RWPE2 (cell line): ENCODE measurements at regions not wholly inside any gene's neighbourhood (a gene's known extent, or its start where the extent isn't known, plus 50 kb on each side); places are given as distances from the start of the nearest gene placed in this dataset.

Experiments used
- ATAC-seq: fragments of 200-7000 bp; cut with Tn5 transposase; 3 replicates; pipeline ENCODE4 v1.9.1; 2021; ENCODE audit warnings: low read depth
- DNase-seq: peaks from one replicate; pipeline ENCODE4 v3.0.0-alpha.2; 2020; ENCODE audit warnings: low spot score
- H3K27ac ChIP-seq: fragments of 450-650 bp; 2 replicates; pipeline ENCODE4 v1.5.1; 2017; ENCODE audit warnings: mild to moderate bottlenecking; ENCODE audit not compliant: poor library complexity, severe bottlenecking
- H3K27me3 ChIP-seq: fragments of 250-450 bp; sonication (Bioruptor Pico); 2 replicates; pipeline ENCODE4 v1.5.1; 2021; ENCODE audit warnings: mild to moderate bottlenecking, moderate library complexity; ENCODE audit not compliant: insufficient read depth, poor library complexity, severe bottlenecking
- H3K36me3 ChIP-seq: fragments of 250-450 bp; sonication (Bioruptor Pico); 2 replicates; pipeline ENCODE4 v1.5.1; 2020; ENCODE audit warnings: low read depth, mild to moderate bottlenecking, moderate library complexity
- H3K4me1 ChIP-seq: fragments of 250-450 bp; sonication (Bioruptor Pico); 2 replicates; pipeline ENCODE4 v1.5.1; 2021; ENCODE audit warnings: mild to moderate bottlenecking, moderate library complexity; ENCODE audit not compliant: insufficient read depth, poor library complexity, severe bottlenecking
- H3K4me3 ChIP-seq: fragments of 250-450 bp; sonication (Bioruptor Pico); 2 replicates; pipeline ENCODE4 v1.5.1; 2021; ENCODE audit warnings: mild to moderate bottlenecking, moderate library complexity; ENCODE audit not compliant: severe bottlenecking
- H3K9me3 ChIP-seq: fragments of 250-450 bp; sonication (Bioruptor Pico); 2 replicates; pipeline ENCODE4 v1.5.1; 2021; ENCODE audit warnings: mild to moderate bottlenecking, moderate library complexity; ENCODE audit not compliant: severe bottlenecking
- TF ChIP-seq, protein P1 (sequence below): fragments of 450-650 bp; IDR thresholded peaks from one replicate; pipeline ENCODE4 v1.5.1; 2017; ENCODE audit warnings: mild to moderate bottlenecking, moderate library complexity; ENCODE audit not compliant: poor library complexity, severe bottlenecking

DNA sequence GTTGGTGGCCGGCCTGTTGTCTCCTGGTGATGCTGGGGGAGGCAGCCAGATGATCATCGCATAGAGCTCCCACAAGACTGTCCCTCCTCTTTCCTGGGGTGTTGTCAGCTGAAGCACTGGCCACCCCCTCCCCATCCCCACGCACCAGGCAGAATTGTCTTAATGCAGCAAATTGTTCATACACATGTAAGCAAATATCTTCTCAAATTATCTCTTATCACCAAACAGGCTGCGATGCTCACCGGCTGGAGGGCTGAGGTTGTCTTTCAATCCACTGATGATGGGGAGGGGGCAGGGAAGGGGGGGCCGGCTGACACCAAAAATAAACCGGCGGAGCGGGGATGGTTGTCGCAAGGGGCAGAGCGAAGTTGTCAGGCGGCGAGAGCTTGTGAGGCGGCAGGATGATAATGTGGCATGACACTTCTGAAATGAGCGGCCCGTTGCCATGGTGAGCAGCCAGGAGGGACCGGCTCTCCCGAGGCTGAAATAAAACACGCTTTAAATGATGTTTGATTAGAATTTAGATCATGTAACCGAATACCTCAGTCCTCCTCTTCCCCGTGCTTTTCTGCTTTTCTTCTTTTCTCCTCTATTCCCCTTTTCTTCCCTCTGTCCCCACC lies 59.8 kb downstream of the MRM1 start:
- TF ChIP-seq, protein P1, sequence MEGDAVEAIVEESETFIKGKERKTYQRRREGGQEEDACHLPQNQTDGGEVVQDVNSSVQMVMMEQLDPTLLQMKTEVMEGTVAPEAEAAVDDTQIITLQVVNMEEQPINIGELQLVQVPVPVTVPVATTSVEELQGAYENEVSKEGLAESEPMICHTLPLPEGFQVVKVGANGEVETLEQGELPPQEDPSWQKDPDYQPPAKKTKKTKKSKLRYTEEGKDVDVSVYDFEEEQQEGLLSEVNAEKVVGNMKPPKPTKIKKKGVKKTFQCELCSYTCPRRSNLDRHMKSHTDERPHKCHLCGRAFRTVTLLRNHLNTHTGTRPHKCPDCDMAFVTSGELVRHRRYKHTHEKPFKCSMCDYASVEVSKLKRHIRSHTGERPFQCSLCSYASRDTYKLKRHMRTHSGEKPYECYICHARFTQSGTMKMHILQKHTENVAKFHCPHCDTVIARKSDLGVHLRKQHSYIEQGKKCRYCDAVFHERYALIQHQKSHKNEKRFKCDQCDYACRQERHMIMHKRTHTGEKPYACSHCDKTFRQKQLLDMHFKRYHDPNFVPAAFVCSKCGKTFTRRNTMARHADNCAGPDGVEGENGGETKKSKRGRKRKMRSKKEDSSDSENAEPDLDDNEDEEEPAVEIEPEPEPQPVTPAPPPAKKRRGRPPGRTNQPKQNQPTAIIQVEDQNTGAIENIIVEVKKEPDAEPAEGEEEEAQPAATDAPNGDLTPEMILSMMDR, result no peak
- H3K27ac ChIP-seq, result no peak overlapping the region
- H3K9me3 ChIP-seq, result no peaks in the 10 kb centered on the region
- ATAC-seq (no peak), DNase-seq (no peak)
- peaks cover 43% of the 10 kb centered on the region for H3K27me3 ChIP-seq
- no peaks in the 10 kb centered on the region for H3K4me1 ChIP-seq
- H3K4me3 ChIP-seq, result no peak overlapping the region
- H3K36me3 ChIP-seq, result no peaks in the 10 kb centered on the region

DNA sequence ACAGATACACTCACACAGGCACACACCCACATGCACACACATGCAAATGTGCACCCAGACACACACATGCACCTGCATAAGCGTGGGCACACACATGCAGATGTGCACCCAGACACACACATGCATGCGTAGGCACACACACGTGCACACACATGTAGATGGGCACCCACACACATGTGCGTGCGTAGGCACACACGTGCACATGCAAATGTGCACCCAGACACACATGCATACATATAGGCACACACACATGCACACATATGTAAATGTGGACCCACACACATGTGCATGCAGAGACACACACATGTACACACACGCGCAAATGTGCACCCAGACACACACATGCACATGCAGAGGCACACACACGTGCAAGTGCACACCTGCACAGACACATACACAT lies 60.3 kb downstream of the MRM1 start:
- Histone ChIP-seq H3K4me1 (no peaks in the 10 kb centered on the region), H3K36me3 (no peaks in the 10 kb centered on the region), H3K27ac (no peak overlapping the region), H3K4me3 (no peak overlapping the region), H3K9me3 (no peaks in the 10 kb centered on the region), H3K27me3 (peaks cover 38% of the 10 kb centered on the region)
- TF ChIP-seq, protein P1, result no peak
- no peak for DNase-seq
- no peak for ATAC-seq

DNA sequence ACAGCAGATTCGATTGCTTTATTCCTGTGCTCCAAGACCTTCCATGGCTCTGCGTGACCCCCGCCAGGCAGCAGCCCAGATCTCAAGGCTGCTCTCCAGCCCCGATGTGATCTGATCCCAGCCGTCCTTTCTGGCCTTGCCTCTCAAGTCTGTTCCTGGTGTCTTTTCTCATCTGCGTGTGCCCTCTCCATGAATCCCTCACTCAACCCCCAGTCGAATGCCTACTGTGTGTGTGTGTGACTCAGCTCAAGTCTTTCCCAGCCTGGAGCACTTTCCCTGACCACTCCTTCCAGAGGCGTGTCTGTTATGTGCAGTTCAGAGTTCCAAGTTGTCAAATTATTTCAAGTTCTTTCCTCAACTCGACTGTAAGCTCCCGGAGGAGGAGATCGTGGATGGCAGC lies 64.0 kb downstream of the MRM1 start:
- Histone ChIP-seq H3K9me3 (no peaks in the 10 kb centered on the region), H3K27me3 (peaks cover 22% of the 10 kb centered on the region), H3K27ac (no peak overlapping the region), H3K4me1 (no peaks in the 10 kb centered on the region), H3K4me3 (no peak overlapping the region), H3K36me3 (no peaks in the 10 kb centered on the region)
- TF ChIP-seq, protein P1, result no peak
- peak; percentile 79 for ATAC-seq
- DNase-seq, result no peak

DNA sequence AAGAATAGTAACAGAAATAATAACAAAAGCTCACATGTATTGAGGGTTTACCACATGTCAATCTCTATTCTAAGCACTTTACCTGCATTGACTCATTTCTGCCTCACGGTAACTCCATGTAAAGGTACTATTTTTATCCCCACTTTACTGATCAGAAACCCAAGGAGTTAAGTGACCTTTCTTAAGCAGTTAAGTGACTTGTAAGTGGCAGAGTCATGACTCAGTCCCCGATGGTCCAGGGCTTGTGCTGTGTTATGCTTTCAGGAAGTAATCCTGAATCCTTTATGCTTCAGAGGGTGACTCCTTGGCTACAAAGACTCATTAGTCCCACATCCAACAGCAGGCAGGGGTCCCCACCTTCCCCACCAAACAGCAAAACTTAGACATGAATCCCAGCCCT lies 66.5 kb downstream of the MRM1 start:
- DNase-seq (no peak), ATAC-seq (no peak)
- no peaks in the 10 kb centered on the region for H3K27me3 ChIP-seq
- H3K4me1 ChIP-seq, result no peaks in the 10 kb centered on the region
- no peaks in the 10 kb centered on the region for H3K36me3 ChIP-seq
- no peak overlapping the region for H3K4me3 ChIP-seq
- H3K27ac ChIP-seq, result no peak overlapping the region
- TF ChIP-seq, protein P1, result no peak
- H3K9me3 ChIP-seq, result no peaks in the 10 kb centered on the region

DNA sequence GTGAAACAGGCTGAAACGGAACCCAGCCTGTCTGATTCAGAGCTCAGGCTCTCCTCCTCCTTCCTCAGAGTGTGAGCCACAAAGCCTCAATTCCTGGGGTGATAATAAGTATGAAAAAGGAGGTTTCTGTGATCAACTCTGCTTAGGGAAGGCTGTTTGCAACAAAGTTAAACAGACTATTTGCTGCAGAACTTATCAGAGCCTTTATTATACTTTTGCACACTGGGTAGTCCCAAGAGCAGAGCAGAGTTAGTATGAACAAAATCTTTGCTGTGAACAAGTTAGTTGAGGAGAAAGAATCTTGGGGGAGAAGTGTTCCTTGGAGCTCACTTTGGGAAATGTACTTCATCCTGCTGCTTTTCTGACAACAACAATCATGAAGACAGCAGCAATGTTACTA lies 67.4 kb downstream of the MRM1 start:
- no peaks in the 10 kb centered on the region for H3K36me3 ChIP-seq
- H3K4me3 ChIP-seq, result no peak overlapping the region
- DNase-seq, result no peak
- H3K4me1 ChIP-seq, result no peaks in the 10 kb centered on the region
- no peaks in the 10 kb centered on the region for H3K9me3 ChIP-seq
- ATAC-seq, result no peak
- H3K27ac ChIP-seq, result no peak overlapping the region
- no peaks in the 10 kb centered on the region for H3K27me3 ChIP-seq
- TF ChIP-seq, protein P1, result no peak
